ENCODE measurements at regions not wholly inside any gene's neighbourhood (a gene's known extent, or its start where the extent isn't known, plus 50 kb on each side); places are given as distances from the start of the nearest gene placed in this dataset.

DNA sequence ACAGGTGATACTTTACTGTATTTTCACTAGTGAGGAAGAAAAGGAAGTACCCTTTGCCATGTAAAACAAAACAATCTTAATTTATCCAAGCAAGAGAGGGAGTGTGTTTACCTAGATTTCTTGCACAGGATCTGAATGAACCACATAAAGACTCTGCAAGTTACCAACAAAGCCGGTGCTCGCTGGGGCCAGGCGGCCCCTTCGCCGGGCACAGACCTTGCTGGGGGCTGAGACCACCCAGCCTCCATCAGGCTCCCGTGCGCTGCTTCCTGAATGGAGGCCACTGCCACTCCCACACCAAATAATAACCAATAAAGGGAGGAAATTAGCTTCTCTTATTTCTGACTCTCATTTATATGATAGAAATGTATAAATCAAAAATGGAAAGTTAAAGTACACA, 625.0 kb upstream of the ADARB2 start:
- Histone ChIP-seq H3K9me3 (ENCODE audit: control insufficient read depth in 5 of 5, low read length in 5 of 5) (no peaks in the 10 kb centered on the region), H3K27me3 (ENCODE audit: control insufficient read depth in 5 of 5, insufficient read depth in 4 of 5, low read length in 5 of 5) (no peaks in the 10 kb centered on the region), H3K4me3 (ENCODE audit: low read depth in 1 of 5, low read length in 5 of 5) (no peak overlapping the region), H3K36me3 (ENCODE audit: control insufficient read depth in 5 of 5, insufficient read depth in 5 of 5, low read length in 5 of 5) (no peaks in the 10 kb centered on the region), H3K4me1 (ENCODE audit: control insufficient read depth in 5 of 5, insufficient read depth in 5 of 5, low read length in 5 of 5) (no peaks in the 10 kb centered on the region), H3K27ac (ENCODE audit: low read depth, low read length) (no peak overlapping the region), H3K9ac (ENCODE audit: low read length in 5 of 5) (no peak overlapping the region)

DNA sequence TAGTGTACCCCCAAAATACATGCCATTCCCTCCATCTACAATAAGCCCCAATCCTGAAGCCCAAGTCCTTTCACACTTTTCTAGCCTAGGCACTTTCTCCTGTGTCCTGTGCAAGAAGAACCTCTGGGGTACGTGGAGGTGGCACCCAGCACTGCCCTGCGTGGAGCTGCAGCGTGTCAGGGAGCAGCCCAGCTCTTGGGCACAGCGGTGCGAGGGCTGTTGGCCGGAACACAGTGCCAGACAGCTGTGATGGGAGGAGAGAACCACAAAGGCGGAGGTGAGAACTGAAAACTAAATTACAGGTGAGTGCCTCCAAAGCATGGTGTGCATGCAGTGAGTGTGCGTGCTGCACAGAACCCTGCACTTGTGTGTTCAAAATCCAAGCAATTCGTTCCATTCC, 621.3 kb upstream of the ADARB2 start:
- Histone ChIP-seq H3K27me3 (ENCODE audit: control insufficient read depth in 5 of 5, insufficient read depth in 4 of 5, low read length in 5 of 5) (no peaks in the 10 kb centered on the region), H3K9me3 (ENCODE audit: control insufficient read depth in 5 of 5, low read length in 5 of 5) (no peaks in the 10 kb centered on the region)

DNA sequence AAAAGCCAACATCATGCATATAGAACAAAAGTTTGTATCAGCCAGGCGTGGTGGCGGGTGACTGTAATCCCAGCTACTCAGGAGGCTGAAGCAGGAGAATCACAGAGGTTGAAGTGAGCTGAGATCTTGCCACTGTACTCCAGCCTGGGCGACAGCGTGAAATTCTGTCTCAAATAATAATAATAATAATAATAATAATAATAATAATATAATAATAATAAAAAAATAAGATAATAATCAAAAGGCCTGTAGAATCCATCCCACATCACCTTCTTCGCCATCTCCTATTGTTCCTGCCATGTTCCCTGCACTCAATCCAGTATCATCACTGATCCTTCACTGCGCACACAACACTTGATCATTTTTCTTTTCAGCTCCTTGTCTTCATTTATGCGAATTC, 619.3 kb upstream of the ADARB2 start:
- H3K9me3 ChIP-seq (ENCODE audit: control insufficient read depth in 5 of 5, low read length in 5 of 5) = no peaks in the 10 kb centered on the region
- no peak overlapping the region for H3K4me3 ChIP-seq (ENCODE audit: low read depth in 1 of 5, low read length in 5 of 5)
- H3K27me3 ChIP-seq (ENCODE audit: control insufficient read depth in 5 of 5, insufficient read depth in 4 of 5, low read length in 5 of 5) = no peaks in the 10 kb centered on the region
- no peak overlapping the region for H3K9ac ChIP-seq (ENCODE audit: low read length in 5 of 5)
- H3K27ac ChIP-seq (ENCODE audit: low read depth, low read length) = no peak overlapping the region
- H3K4me1 ChIP-seq (ENCODE audit: control insufficient read depth in 5 of 5, insufficient read depth in 5 of 5, low read length in 5 of 5) = no peaks in the 10 kb centered on the region
- no peaks in the 10 kb centered on the region for H3K36me3 ChIP-seq (ENCODE audit: control insufficient read depth in 5 of 5, insufficient read depth in 5 of 5, low read length in 5 of 5)

More for the DNA sequence above, 621.3 kb upstream of the ADARB2 start:
- Histone ChIP-seq H3K4me1 (ENCODE audit: control insufficient read depth in 5 of 5, insufficient read depth in 5 of 5, low read length in 5 of 5) (no peaks in the 10 kb centered on the region), H3K9ac (ENCODE audit: low read length in 5 of 5) (no peak overlapping the region), H3K36me3 (ENCODE audit: control insufficient read depth in 5 of 5, insufficient read depth in 5 of 5, low read length in 5 of 5) (no peaks in the 10 kb centered on the region), H3K27ac (ENCODE audit: low read depth, low read length) (no peak overlapping the region), H3K4me3 (ENCODE audit: low read depth in 1 of 5, low read length in 5 of 5) (no peak overlapping the region)

DNA sequence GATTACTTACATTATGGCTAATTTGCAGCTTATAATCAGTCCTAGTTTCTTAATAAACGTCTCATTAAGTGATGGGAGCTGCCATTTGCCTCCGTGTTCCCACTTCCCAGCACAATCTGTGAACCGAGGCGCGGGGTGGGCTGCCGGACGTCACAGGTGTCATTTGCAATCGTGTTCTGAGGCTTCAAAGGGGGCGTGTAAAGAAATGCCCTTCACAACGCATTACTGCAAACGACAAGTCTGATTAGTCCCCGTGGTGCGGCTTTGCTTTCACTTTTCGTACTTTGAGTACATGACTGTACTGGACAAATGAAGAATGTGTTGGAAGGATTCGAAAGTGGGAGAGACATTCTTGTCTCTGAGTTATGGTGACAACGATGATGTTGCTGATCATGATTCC, 614.2 kb upstream of the ADARB2 start:
- Histone ChIP-seq H3K36me3 (ENCODE audit: control insufficient read depth in 5 of 5, insufficient read depth in 5 of 5, low read length in 5 of 5) (no peaks in the 10 kb centered on the region), H3K27ac (ENCODE audit: low read depth, low read length) (no peak overlapping the region), H3K4me3 (ENCODE audit: low read depth in 1 of 5, low read length in 5 of 5) (no peak overlapping the region), H3K27me3 (ENCODE audit: control insufficient read depth in 5 of 5, insufficient read depth in 4 of 5, low read length in 5 of 5) (no peaks in the 10 kb centered on the region), H3K4me1 (ENCODE audit: control insufficient read depth in 5 of 5, insufficient read depth in 5 of 5, low read length in 5 of 5) (no peaks in the 10 kb centered on the region), H3K9me3 (ENCODE audit: control insufficient read depth in 5 of 5, low read length in 5 of 5) (peaks cover 0 to 3% (median 0%) of the 10 kb centered on the region in 5 donors), H3K9ac (ENCODE audit: low read length in 5 of 5) (no peak overlapping the region)

DNA sequence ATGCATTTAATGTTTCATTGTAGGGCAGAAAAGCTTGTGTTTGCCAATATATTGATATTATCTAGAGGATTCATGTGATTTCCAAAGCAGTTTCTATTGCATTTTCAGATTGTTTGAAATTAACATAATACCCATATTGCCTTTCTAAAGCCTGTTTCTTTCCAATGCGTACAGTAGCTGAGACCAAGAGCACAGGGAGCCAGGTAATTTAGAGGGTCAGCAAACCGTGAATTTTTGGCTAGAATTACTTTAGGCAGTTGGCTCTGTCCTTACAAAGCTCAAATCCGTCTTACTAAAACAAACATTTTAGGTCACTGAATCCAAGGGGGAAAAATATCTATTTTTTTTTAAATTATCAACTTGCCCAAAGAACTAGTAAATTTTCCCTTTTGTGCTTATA, 604.9 kb upstream of the ADARB2 start:
- Histone ChIP-seq H3K9ac (ENCODE audit: low read length in 5 of 5) (no peak overlapping the region), H3K9me3 (ENCODE audit: control insufficient read depth in 5 of 5, low read length in 5 of 5) (no peaks in the 10 kb centered on the region), H3K4me3 (ENCODE audit: low read depth in 1 of 5, low read length in 5 of 5) (no peak overlapping the region), H3K4me1 (ENCODE audit: control insufficient read depth in 5 of 5, insufficient read depth in 5 of 5, low read length in 5 of 5) (no peaks in the 10 kb centered on the region), H3K36me3 (ENCODE audit: control insufficient read depth in 5 of 5, insufficient read depth in 5 of 5, low read length in 5 of 5) (no peaks in the 10 kb centered on the region), H3K27me3 (ENCODE audit: control insufficient read depth in 5 of 5, insufficient read depth in 4 of 5, low read length in 5 of 5) (peaks cover 0 to 2% (median 0%) of the 10 kb centered on the region in 5 donors), H3K27ac (ENCODE audit: low read depth, low read length) (no peak overlapping the region)

DNA sequence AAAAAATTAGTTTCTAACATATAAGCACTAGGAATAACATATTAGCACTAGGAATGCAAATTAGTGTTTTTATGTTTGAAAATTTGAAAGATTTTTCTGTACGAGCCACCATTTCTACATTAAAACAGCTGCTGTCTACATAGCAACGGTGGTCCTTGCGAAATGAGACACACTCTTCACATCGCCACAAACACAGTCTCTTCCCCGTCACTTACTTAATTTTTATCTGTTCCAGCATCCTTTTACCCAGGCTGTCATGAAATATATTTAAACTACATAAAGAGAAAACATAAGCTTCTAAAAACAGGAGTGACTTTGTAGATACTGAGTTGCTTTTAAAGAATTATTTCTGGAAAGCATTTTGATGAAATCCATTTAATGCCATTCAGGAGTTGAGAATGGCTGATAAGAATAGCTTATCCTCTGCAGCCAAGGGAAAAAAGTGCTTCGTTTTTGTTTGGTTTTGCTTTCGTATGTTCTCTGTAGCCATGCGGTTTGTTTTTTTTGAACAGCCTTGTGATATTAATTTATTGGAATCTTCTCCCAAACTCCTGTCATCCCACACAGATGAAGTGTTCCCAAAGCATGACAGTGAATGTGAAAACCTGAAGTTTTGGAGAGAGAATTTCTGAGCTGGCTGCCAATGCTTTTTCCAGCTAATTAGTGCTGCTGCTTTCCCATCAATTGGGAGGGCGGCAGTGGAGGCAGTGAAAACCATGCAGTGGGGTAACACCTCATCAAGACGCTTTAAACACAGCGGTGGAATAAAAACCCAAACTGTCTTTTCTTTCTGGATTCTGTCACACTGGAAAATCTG, 603.7 kb upstream of the ADARB2 start:
- peaks cover 0 to 2% (median 0%) of the 10 kb centered on the region in 5 donors for H3K27me3 ChIP-seq (ENCODE audit: control insufficient read depth in 5 of 5, insufficient read depth in 4 of 5, low read length in 5 of 5)
- no peaks in the 10 kb centered on the region for H3K9me3 ChIP-seq (ENCODE audit: control insufficient read depth in 5 of 5, low read length in 5 of 5)
- no peak overlapping the region for H3K9ac ChIP-seq (ENCODE audit: low read length in 5 of 5)
- H3K36me3 ChIP-seq (ENCODE audit: control insufficient read depth in 5 of 5, insufficient read depth in 5 of 5, low read length in 5 of 5) = no peaks in the 10 kb centered on the region
- H3K4me1 ChIP-seq (ENCODE audit: control insufficient read depth in 5 of 5, insufficient read depth in 5 of 5, low read length in 5 of 5) = no peaks in the 10 kb centered on the region
- H3K4me3 ChIP-seq (ENCODE audit: low read depth in 1 of 5, low read length in 5 of 5) = no peak overlapping the region
- no peak overlapping the region for H3K27ac ChIP-seq (ENCODE audit: low read depth, low read length)

DNA sequence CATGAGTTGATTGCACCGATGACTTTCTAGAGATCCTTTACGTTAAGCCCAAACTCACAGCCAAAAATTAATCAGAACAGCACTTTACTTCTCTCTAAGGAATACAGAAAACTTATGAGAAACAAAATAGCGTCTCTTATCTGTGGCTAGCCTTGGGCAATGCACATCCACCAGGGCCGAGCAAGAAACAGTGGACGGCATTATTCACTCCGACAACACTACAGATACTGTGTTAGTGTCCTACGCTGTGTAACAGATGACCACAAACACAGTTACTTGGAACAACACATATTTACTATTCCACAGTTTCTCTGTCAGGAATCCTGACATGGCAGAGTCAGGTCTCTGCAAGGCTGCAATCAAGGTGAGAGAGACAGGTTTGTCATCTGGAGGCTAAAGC, 598.3 kb upstream of the ADARB2 start:
- no peak overlapping the region for H3K9ac ChIP-seq (ENCODE audit: low read length in 5 of 5)
- peaks cover 0 to 3% (median 0%) of the 10 kb centered on the region in 5 donors for H3K9me3 ChIP-seq (ENCODE audit: control insufficient read depth in 5 of 5, low read length in 5 of 5)
- no peak overlapping the region for H3K4me3 ChIP-seq (ENCODE audit: low read depth in 1 of 5, low read length in 5 of 5)
- H3K4me1 ChIP-seq (ENCODE audit: control insufficient read depth in 5 of 5, insufficient read depth in 5 of 5, low read length in 5 of 5) = no peaks in the 10 kb centered on the region
- H3K27me3 ChIP-seq (ENCODE audit: control insufficient read depth in 5 of 5, insufficient read depth in 4 of 5, low read length in 5 of 5) = no peaks in the 10 kb centered on the region
- no peak overlapping the region for H3K27ac ChIP-seq (ENCODE audit: low read depth, low read length)
- no peaks in the 10 kb centered on the region for H3K36me3 ChIP-seq (ENCODE audit: control insufficient read depth in 5 of 5, insufficient read depth in 5 of 5, low read length in 5 of 5)

DNA sequence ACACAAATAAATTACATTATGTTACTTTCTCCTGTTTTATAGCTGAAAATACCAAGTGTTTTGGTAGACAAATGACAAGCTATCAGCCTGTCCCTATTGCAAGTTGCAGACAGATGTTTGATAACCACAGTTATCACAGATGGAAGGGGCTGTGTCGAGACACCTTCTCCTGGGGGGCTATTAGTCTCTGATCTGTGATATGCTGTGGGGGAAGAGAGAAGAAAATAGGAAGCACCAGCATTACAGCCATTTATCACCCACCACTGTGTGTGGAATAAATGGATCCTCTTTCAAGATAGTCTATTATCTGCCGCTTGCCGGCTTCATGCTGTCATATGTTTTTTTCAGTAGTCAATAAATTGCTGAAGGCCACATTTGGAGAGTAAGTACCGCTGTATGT, 597.2 kb upstream of the ADARB2 start:
- Histone ChIP-seq H3K27ac (ENCODE audit: low read depth, low read length) (no peak overlapping the region), H3K4me3 (ENCODE audit: low read depth in 1 of 5, low read length in 5 of 5) (no peak overlapping the region), H3K27me3 (ENCODE audit: control insufficient read depth in 5 of 5, insufficient read depth in 4 of 5, low read length in 5 of 5) (no peaks in the 10 kb centered on the region), H3K36me3 (ENCODE audit: control insufficient read depth in 5 of 5, insufficient read depth in 5 of 5, low read length in 5 of 5) (no peaks in the 10 kb centered on the region), H3K4me1 (ENCODE audit: control insufficient read depth in 5 of 5, insufficient read depth in 5 of 5, low read length in 5 of 5) (no peaks in the 10 kb centered on the region), H3K9me3 (ENCODE audit: control insufficient read depth in 5 of 5, low read length in 5 of 5) (peaks cover 0 to 3% (median 0%) of the 10 kb centered on the region in 5 donors), H3K9ac (ENCODE audit: low read length in 5 of 5) (no peak overlapping the region)

DNA sequence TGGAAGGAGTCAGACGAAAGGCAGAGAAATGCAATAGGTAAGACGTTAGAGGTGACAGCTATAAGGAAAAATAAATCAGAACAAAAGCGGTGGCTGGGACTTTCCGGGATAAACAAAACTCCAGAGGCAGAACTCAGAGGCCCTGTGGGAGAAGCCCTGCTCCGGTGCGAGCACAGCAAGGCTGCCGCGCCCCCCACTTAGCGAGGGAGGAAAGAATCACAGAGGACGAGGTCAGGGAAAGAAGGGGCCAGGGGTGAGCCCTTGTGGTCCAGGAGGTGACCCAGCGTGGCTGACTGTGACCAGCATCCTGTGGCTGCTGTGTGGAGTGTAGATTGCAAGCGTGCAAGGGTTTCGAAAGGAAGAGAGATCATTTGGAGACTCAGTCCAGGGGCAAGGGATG, 591.8 kb upstream of the ADARB2 start:
- no peak overlapping the region for H3K4me3 ChIP-seq (ENCODE audit: low read depth in 1 of 5, low read length in 5 of 5)
- no peak overlapping the region for H3K27ac ChIP-seq (ENCODE audit: low read depth, low read length)
- H3K27me3 ChIP-seq (ENCODE audit: control insufficient read depth in 5 of 5, insufficient read depth in 4 of 5, low read length in 5 of 5) = no peaks in the 10 kb centered on the region
- no peaks in the 10 kb centered on the region for H3K4me1 ChIP-seq (ENCODE audit: control insufficient read depth in 5 of 5, insufficient read depth in 5 of 5, low read length in 5 of 5)
- no peaks in the 10 kb centered on the region for H3K36me3 ChIP-seq (ENCODE audit: control insufficient read depth in 5 of 5, insufficient read depth in 5 of 5, low read length in 5 of 5)
- H3K9me3 ChIP-seq (ENCODE audit: control insufficient read depth in 5 of 5, low read length in 5 of 5) = peaks cover 0 to 3% (median 0%) of the 10 kb centered on the region in 5 donors
- H3K9ac ChIP-seq (ENCODE audit: low read length in 5 of 5) = no peak overlapping the region

DNA sequence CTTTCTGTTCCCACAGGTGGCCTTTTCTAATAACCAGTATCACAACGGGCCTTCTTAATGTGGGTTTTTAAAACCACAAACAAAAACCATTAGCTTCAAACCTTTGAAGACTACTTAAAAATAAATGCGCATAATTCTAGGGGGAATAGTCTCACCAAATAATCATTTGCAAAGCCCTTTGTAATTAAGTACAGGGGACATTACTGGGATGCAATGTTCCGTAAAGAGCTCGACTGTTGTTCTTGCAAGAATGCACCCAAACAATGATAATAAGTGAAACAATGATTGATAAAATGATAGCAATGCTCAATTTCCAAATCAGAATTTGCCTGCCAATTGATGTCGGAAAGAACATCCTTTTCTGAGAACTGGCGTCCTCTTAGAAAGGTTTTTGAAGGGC, 589.1 kb upstream of the ADARB2 start:
- Histone ChIP-seq H3K36me3 (ENCODE audit: control insufficient read depth in 5 of 5, insufficient read depth in 5 of 5, low read length in 5 of 5) (no peaks in the 10 kb centered on the region), H3K9me3 (ENCODE audit: control insufficient read depth in 5 of 5, low read length in 5 of 5) (peaks cover 0 to 2% (median 0%) of the 10 kb centered on the region in 5 donors), H3K27me3 (ENCODE audit: control insufficient read depth in 5 of 5, insufficient read depth in 4 of 5, low read length in 5 of 5) (no peaks in the 10 kb centered on the region), H3K27ac (ENCODE audit: low read depth, low read length) (no peak overlapping the region), H3K9ac (ENCODE audit: low read length in 5 of 5) (no peak overlapping the region), H3K4me3 (ENCODE audit: low read depth in 1 of 5, low read length in 5 of 5) (no peak overlapping the region), H3K4me1 (ENCODE audit: control insufficient read depth in 5 of 5, insufficient read depth in 5 of 5, low read length in 5 of 5) (no peaks in the 10 kb centered on the region)

All from subcutaneous abdominal adipose tissue (tissue), 5 donors.